Neural progenitor cell (in vitro differentiated cells): ENCODE measurements at regions not wholly inside any gene's neighbourhood (a gene's known extent, or its start where the extent isn't known, plus 50 kb on each side); places are given as distances from the start of the nearest gene placed in this dataset.

ENCODE experiments used
- EZH2 ChIP-seq: fragments of 200-600 bp; sonication (generic); IDR thresholded peaks from 2 replicates; pipeline ENCODE4 v1.6.1; 2017; ENCODE audit warnings: antibody characterized with exemption, mild to moderate bottlenecking, moderate library complexity
- TF ChIP-seq, protein P1 (sequence below): fragments of 200-600 bp; sonication (generic); IDR thresholded peaks from 2 replicates; pipeline ENCODE4 v1.5.1; 2017; ENCODE audit warnings: antibody characterized with exemption, mild to moderate bottlenecking

- no peak for TF ChIP-seq EZH2
- TF ChIP-seq, protein P1, sequence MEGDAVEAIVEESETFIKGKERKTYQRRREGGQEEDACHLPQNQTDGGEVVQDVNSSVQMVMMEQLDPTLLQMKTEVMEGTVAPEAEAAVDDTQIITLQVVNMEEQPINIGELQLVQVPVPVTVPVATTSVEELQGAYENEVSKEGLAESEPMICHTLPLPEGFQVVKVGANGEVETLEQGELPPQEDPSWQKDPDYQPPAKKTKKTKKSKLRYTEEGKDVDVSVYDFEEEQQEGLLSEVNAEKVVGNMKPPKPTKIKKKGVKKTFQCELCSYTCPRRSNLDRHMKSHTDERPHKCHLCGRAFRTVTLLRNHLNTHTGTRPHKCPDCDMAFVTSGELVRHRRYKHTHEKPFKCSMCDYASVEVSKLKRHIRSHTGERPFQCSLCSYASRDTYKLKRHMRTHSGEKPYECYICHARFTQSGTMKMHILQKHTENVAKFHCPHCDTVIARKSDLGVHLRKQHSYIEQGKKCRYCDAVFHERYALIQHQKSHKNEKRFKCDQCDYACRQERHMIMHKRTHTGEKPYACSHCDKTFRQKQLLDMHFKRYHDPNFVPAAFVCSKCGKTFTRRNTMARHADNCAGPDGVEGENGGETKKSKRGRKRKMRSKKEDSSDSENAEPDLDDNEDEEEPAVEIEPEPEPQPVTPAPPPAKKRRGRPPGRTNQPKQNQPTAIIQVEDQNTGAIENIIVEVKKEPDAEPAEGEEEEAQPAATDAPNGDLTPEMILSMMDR, result no peak
Observed at GRCh38 chr6:80658926-80659325, 552.5 kb downstream of the BCKDHB start.
